K562 (cell line): ENCODE measurements at regions not wholly inside any gene's neighbourhood (a gene's known extent, or its start where the extent isn't known, plus 50 kb on each side); places are given as distances from the start of the nearest gene placed in this dataset.

ENCODE experiments used
- CBX2 ChIP-seq: fragments of 200-600 bp; sonication (generic); IDR thresholded peaks from one replicate; pipeline ENCODE4 v1.6.1; 2012; ENCODE audit warnings: mild to moderate bottlenecking, low read length, inconsistent platforms; ENCODE audit not compliant: insufficient read depth, poor library complexity, severe bottlenecking
- EP400 ChIP-seq: fragments of 450-650 bp; IDR thresholded peaks from 2 replicates; pipeline ENCODE4 v1.6.1; 2017; ENCODE audit warnings: antibody characterized with exemption, mild to moderate bottlenecking, moderate library complexity
- ETV5 ChIP-seq: sonication (generic); formaldehyde crosslinking; IDR thresholded peaks from 2 replicates; pipeline ENCODE4 v1.4.0; 2020; ENCODE audit warnings: low read depth, mild to moderate bottlenecking, missing genetic modification reagents
- KLF13 ChIP-seq: fragments of 450-650 bp; IDR thresholded peaks from 2 replicates; pipeline ENCODE4 v1.6.1; 2016; ENCODE audit warnings: missing genetic modification characterization, low read depth, mild to moderate bottlenecking, missing compliant biosample characterization, moderate library complexity, borderline replicate concordance
- MTA3 ChIP-seq: fragments of 450-650 bp; formaldehyde crosslinking; IDR thresholded peaks from 2 replicates; pipeline ENCODE4 v1.6.1; 2017; ENCODE audit warnings: mild to moderate bottlenecking, borderline replicate concordance
- NCOA1 ChIP-seq: fragments of 450-650 bp; IDR thresholded peaks from 2 replicates; pipeline ENCODE4 v1.6.1; 2016; ENCODE audit warnings: low read depth
- NCOR1 ChIP-seq: fragments of 450-650 bp; IDR thresholded peaks from 2 replicates; pipeline ENCODE4 v1.6.1; 2016; ENCODE audit warnings: mild to moderate bottlenecking, moderate library complexity
- NFIX ChIP-seq: fragments of 250-450 bp; sonication (Bioruptor Pico); IDR thresholded peaks from 2 replicates; pipeline ENCODE4 v1.4.0; 2020; ENCODE audit warnings: low read depth, mild to moderate bottlenecking, moderate library complexity
- PHB2 ChIP-seq: fragments of 450-650 bp; IDR thresholded peaks from 2 replicates; pipeline ENCODE4 v1.6.1; 2017; ENCODE audit warnings: low read depth
- POLR2G ChIP-seq: fragments of 200-400 bp; formaldehyde crosslinking; IDR thresholded peaks from 2 replicates; pipeline ENCODE4 v1.6.1; 2017; ENCODE audit warnings: low read depth, mild to moderate bottlenecking, antibody characterized with exemption, low read length, moderate library complexity
- POU5F1 ChIP-seq: fragments of 150-350 bp; IDR thresholded peaks from 2 replicates; pipeline ENCODE4 v1.6.1; 2014; ENCODE audit warnings: borderline replicate concordance, low read length, low read depth, mild to moderate bottlenecking; ENCODE audit not compliant: partially characterized antibody
- RBBP5 ChIP-seq: fragments of 200-600 bp; sonication (generic); IDR thresholded peaks from 2 replicates; pipeline ENCODE4 v1.6.1; 2012; ENCODE audit warnings: borderline replicate concordance, mild to moderate bottlenecking, low read length, control low read depth, inconsistent platforms; ENCODE audit not compliant: insufficient read depth, poor library complexity, severe bottlenecking
- SLC30A9 ChIP-seq: fragments of 250-450 bp; sonication (Bioruptor Pico); IDR thresholded peaks from 2 replicates; pipeline ENCODE4 v1.8.0; 2022; ENCODE audit warnings: mild to moderate bottlenecking, moderate library complexity
- ZBTB2 ChIP-seq: fragments of 450-650 bp; IDR thresholded peaks from 2 replicates; pipeline ENCODE4 v1.6.1; 2016; ENCODE audit warnings: antibody characterized with exemption
- ZFX ChIP-seq: sonication (generic); formaldehyde crosslinking; IDR thresholded peaks from 2 replicates; pipeline ENCODE4 v1.8.0; 2022; ENCODE audit warnings: mild to moderate bottlenecking, missing genetic modification reagents, moderate library complexity
- ZNF23 ChIP-seq: fragments of 250-450 bp; sonication (Bioruptor Pico); IDR thresholded peaks from 2 replicates; pipeline ENCODE4 v1.4.0; 2020; ENCODE audit warnings: mild to moderate bottlenecking
- ZNF696 ChIP-seq: fragments of 250-450 bp; sonication (Bioruptor Pico); conservative IDR thresholded peaks from 2 replicates; pipeline ENCODE4 v1.4.0; 2020; ENCODE audit warnings: mild to moderate bottlenecking, moderate library complexity
- TF ChIP-seq, protein P1 (sequence below): fragments of 450-650 bp; formaldehyde crosslinking; conservative IDR thresholded peaks from 2 replicates; pipeline ENCODE4 v1.4.0; 2022; ENCODE audit warnings: mild to moderate bottlenecking, missing genetic modification characterization
- TF ChIP-seq, protein P2 (sequence below): fragments of 150-350 bp; conservative IDR thresholded peaks from 2 replicates; pipeline ENCODE4 v1.6.1; 2014; ENCODE audit warnings: low read length

GRCh38 chr5:149429839-149430721 is 51.0 kb upstream of the IL17B start (continued):
- peak; percentile 22; the same call in 1 of the 2 replicates for TF ChIP-seq KLF13 (tag)
- TF ChIP-seq NCOR1, result peak; percentile 32; the same call in 1 of the 2 replicates
- TF ChIP-seq EP400, result peak; percentile 54
- peak; percentile 99 for TF ChIP-seq ETV5 (CRISPR knock-in tag)
- TF ChIP-seq RBBP5, result no peak
- TF ChIP-seq, protein P1, sequence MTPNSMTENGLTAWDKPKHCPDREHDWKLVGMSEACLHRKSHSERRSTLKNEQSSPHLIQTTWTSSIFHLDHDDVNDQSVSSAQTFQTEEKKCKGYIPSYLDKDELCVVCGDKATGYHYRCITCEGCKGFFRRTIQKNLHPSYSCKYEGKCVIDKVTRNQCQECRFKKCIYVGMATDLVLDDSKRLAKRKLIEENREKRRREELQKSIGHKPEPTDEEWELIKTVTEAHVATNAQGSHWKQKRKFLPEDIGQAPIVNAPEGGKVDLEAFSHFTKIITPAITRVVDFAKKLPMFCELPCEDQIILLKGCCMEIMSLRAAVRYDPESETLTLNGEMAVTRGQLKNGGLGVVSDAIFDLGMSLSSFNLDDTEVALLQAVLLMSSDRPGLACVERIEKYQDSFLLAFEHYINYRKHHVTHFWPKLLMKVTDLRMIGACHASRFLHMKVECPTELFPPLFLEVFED, result no peak
- no peak for TF ChIP-seq NFIX (CRISPR knock-in tag)
- 0 out of 2 replicates have a peak, but pooled peaks have one; percentile 46 for TF ChIP-seq MTA3
- TF ChIP-seq CBX2, result no peak
- TF ChIP-seq POU5F1, result no peak
- TF ChIP-seq, protein P2, sequence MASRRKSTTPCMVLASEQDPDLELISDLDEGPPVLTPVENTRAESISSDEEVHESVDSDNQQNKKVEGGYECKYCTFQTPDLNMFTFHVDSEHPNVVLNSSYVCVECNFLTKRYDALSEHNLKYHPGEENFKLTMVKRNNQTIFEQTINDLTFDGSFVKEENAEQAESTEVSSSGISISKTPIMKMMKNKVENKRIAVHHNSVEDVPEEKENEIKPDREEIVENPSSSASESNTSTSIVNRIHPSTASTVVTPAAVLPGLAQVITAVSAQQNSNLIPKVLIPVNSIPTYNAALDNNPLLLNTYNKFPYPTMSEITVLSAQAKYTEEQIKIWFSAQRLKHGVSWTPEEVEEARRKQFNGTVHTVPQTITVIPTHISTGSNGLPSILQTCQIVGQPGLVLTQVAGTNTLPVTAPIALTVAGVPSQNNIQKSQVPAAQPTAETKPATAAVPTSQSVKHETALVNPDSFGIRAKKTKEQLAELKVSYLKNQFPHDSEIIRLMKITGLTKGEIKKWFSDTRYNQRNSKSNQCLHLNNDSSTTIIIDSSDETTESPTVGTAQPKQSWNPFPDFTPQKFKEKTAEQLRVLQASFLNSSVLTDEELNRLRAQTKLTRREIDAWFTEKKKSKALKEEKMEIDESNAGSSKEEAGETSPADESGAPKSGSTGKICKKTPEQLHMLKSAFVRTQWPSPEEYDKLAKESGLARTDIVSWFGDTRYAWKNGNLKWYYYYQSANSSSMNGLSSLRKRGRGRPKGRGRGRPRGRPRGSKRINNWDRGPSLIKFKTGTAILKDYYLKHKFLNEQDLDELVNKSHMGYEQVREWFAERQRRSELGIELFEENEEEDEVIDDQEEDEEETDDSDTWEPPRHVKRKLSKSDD, result 0 out of 2 replicates have a peak, but pooled peaks have one; percentile 14
- TF ChIP-seq ZBTB2, result peak; percentile 32; the same call in 1 of the 2 replicates
- no peak for TF ChIP-seq ZNF23 (CRISPR knock-in tag)
- peak; percentile 37; the same call in 1 of the 2 replicates for TF ChIP-seq NCOA1
- TF ChIP-seq ZNF696 (CRISPR knock-in tag), result no peak
- TF ChIP-seq PHB2, result no peak
- peak; percentile 70 for TF ChIP-seq POLR2G
- 0 out of 2 replicates have a peak, but pooled peaks have one; percentile 8 for TF ChIP-seq ZFX (CRISPR knock-in tag)
- TF ChIP-seq SLC30A9 (CRISPR knock-in tag), result no peak
